Hepatocyte (in vitro differentiated cells): ENCODE measurements at regions not wholly inside any gene's neighbourhood (a gene's known extent, or its start where the extent isn't known, plus 50 kb on each side); places are given as distances from the start of the nearest gene placed in this dataset.

Experiments used
- DNase-seq: peaks from one replicate; pipeline ENCODE4 v3.0.0-alpha.2; 2016; ENCODE audit warnings: low spot score
- H2AFZ ChIP-seq: fragments of 200-600 bp; sonication (generic); 2 replicates; pipeline ENCODE4 v1.6.0; 2016; ENCODE audit warnings: antibody characterized with exemption, mild to moderate bottlenecking
- H3K27ac ChIP-seq: fragments of 200-600 bp; sonication (generic); 2 replicates; pipeline ENCODE4 v1.5.1; 2016; ENCODE audit warnings: mild to moderate bottlenecking
- H3K27me3 ChIP-seq: fragments of 200-600 bp; sonication (generic); 2 replicates; pipeline ENCODE4 v1.6.1; 2016
- H3K36me3 ChIP-seq: fragments of 200-600 bp; sonication (generic); replicated peaks from 2 replicates; pipeline ENCODE4 v1.5.1; 2016; ENCODE audit warnings: low read depth; ENCODE audit not compliant: insufficient read depth
- H3K4me1 ChIP-seq: fragments of 200-600 bp; sonication (generic); 2 replicates; pipeline ENCODE4 v1.5.1; 2016; ENCODE audit warnings: mild to moderate bottlenecking, moderate library complexity; ENCODE audit not compliant: insufficient read depth
- H3K4me2 ChIP-seq: fragments of 200-600 bp; sonication (generic); 2 replicates; pipeline ENCODE4 v1.6.0; 2016
- H3K4me3 ChIP-seq: fragments of 200-600 bp; sonication (generic); 2 replicates; pipeline ENCODE4 v1.5.1; 2016; ENCODE audit warnings: mild to moderate bottlenecking
- H3K79me2 ChIP-seq: fragments of 200-600 bp; sonication (generic); 2 replicates; pipeline ENCODE4 v1.6.0; 2017; ENCODE audit warnings: mild to moderate bottlenecking
- H3K9me2 ChIP-seq: fragments of 200-600 bp; sonication (generic); replicated peaks from 2 replicates; pipeline ENCODE4 v1.6.0; 2017; ENCODE audit warnings: mild to moderate bottlenecking; ENCODE audit not compliant: insufficient read depth
- H3K9me3 ChIP-seq: fragments of 200-600 bp; sonication (generic); 2 replicates; pipeline ENCODE4 v1.5.1; 2016; ENCODE audit warnings: low read depth, mild to moderate bottlenecking
- H4K20me1 ChIP-seq: fragments of 200-600 bp; sonication (generic); 2 replicates; pipeline ENCODE4 v1.6.0; 2016; ENCODE audit warnings: mild to moderate bottlenecking; ENCODE audit not compliant: insufficient read depth, poor library complexity, severe bottlenecking
- EZH2 ChIP-seq: fragments of 200-600 bp; sonication (generic); IDR thresholded peaks from 2 replicates; pipeline ENCODE4 v1.6.1; 2016; ENCODE audit warnings: antibody characterized with exemption, mild to moderate bottlenecking, borderline replicate concordance
- EZH2phosphoT487 ChIP-seq: fragments of 200-600 bp; sonication (generic); IDR thresholded peaks from one replicate; pipeline ENCODE4 v1.6.1; 2018; ENCODE audit warnings: antibody characterized with exemption, mild to moderate bottlenecking, low read depth, moderate library complexity; ENCODE audit not compliant: unreplicated experiment, severe bottlenecking
- WGBS: methylation state at CpG from one replicate; pipeline ENCODE4 v1.1.6; 2016; ENCODE audit warnings: low lambda C conversion rate; ENCODE audit errors: missing lambda C conversion rate; 5-methylcytosine and 5-hydroxymethylcytosine counted together
- TF ChIP-seq, protein P1 (sequence below): fragments of 200-600 bp; sonication (generic); IDR thresholded peaks from 2 replicates; pipeline ENCODE4 v1.5.1; 2016; ENCODE audit warnings: antibody characterized with exemption, mild to moderate bottlenecking; ENCODE audit not compliant: poor library complexity

- H3K4me3 ChIP-seq, result no peak overlapping the region
- no peaks in the 10 kb centered on the region for H3K9me3 ChIP-seq
- no peak for TF ChIP-seq EZH2phosphoT487
- TF ChIP-seq, protein P1, sequence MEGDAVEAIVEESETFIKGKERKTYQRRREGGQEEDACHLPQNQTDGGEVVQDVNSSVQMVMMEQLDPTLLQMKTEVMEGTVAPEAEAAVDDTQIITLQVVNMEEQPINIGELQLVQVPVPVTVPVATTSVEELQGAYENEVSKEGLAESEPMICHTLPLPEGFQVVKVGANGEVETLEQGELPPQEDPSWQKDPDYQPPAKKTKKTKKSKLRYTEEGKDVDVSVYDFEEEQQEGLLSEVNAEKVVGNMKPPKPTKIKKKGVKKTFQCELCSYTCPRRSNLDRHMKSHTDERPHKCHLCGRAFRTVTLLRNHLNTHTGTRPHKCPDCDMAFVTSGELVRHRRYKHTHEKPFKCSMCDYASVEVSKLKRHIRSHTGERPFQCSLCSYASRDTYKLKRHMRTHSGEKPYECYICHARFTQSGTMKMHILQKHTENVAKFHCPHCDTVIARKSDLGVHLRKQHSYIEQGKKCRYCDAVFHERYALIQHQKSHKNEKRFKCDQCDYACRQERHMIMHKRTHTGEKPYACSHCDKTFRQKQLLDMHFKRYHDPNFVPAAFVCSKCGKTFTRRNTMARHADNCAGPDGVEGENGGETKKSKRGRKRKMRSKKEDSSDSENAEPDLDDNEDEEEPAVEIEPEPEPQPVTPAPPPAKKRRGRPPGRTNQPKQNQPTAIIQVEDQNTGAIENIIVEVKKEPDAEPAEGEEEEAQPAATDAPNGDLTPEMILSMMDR, result no peak
- TF ChIP-seq EZH2, result no peak
- H3K4me2 ChIP-seq, result no peak overlapping the region
- no peaks in the 10 kb centered on the region for H3K4me1 ChIP-seq
- no peak overlapping the region for H3K27ac ChIP-seq
- H3K79me2 ChIP-seq, result no peaks in the 10 kb centered on the region
- DNase-seq, result no peak
- no peaks in the 10 kb centered on the region for H3K27me3 ChIP-seq
- no peaks in the 10 kb centered on the region for H4K20me1 ChIP-seq
- no peak overlapping the region for H2AFZ ChIP-seq
- H3K36me3 ChIP-seq, result no peaks in the 10 kb centered on the region
- WGBS, result 94% methylated on average over 1 of the region's 1 CpG
- no peaks in the 10 kb centered on the region for H3K9me2 ChIP-seq
Measured at GRCh38 chr2:184215745-184216144, 382.6 kb upstream of the ZNF804A start.

GRCh38 chr2:184256611-184257010 is 341.7 kb upstream of the ZNF804A start:
- Histone ChIP-seq H3K4me1 (no peaks in the 10 kb centered on the region), H4K20me1 (no peaks in the 10 kb centered on the region)
- no peak for DNase-seq

DNA sequence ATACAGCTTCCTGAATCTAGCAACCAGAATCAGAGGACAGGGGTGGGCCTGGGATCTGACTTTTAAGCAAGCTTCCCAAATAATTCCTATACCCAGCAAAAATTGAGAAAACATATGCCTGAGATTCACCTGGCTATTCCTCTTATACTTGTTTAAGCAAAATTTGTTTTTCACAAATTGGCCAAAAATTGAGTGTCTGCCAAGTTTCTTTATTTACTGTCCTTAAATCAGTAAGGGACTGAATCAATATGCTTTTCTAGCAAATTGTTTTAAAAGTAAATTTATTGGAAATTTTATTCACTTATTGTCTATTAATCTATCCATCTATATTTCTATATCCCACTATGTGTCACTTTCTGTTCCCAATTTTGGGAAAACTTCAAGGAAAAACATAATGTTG is 337.0 kb upstream of the ZNF804A start:
- H4K20me1 ChIP-seq, result no peaks in the 10 kb centered on the region
- H3K4me1 ChIP-seq, result no peaks in the 10 kb centered on the region
- no peak overlapping the region for H3K27ac ChIP-seq
- no peaks in the 10 kb centered on the region for H3K79me2 ChIP-seq
- H3K4me2 ChIP-seq, result no peak overlapping the region
- no peak overlapping the region for H2AFZ ChIP-seq
- no peaks in the 10 kb centered on the region for H3K9me3 ChIP-seq
- H3K4me3 ChIP-seq, result no peak overlapping the region
- H3K9me2 ChIP-seq, result no peaks in the 10 kb centered on the region
- no peaks in the 10 kb centered on the region for H3K36me3 ChIP-seq
- no peak for DNase-seq
- TF ChIP-seq EZH2 (no peak), EZH2phosphoT487 (no peak)
- TF ChIP-seq, protein P1, result no peak
- H3K27me3 ChIP-seq, result no peaks in the 10 kb centered on the region

More at GRCh38 chr2:184256611-184257010, 341.7 kb upstream of the ZNF804A start:
- H3K9me3 ChIP-seq, result no peaks in the 10 kb centered on the region
- H3K27ac ChIP-seq, result no peak overlapping the region
- 96% methylated on average over 1 of the region's 1 CpG for WGBS
- H3K4me3 ChIP-seq, result no peak overlapping the region
- no peaks in the 10 kb centered on the region for H3K9me2 ChIP-seq
- H3K27me3 ChIP-seq, result no peaks in the 10 kb centered on the region
- no peaks in the 10 kb centered on the region for H3K79me2 ChIP-seq
- H3K4me2 ChIP-seq, result no peak overlapping the region
- TF ChIP-seq EZH2phosphoT487 (no peak), EZH2 (no peak)
- TF ChIP-seq, protein P1, result no peak
- H3K36me3 ChIP-seq, result no peaks in the 10 kb centered on the region
- H2AFZ ChIP-seq, result no peak overlapping the region

DNA sequence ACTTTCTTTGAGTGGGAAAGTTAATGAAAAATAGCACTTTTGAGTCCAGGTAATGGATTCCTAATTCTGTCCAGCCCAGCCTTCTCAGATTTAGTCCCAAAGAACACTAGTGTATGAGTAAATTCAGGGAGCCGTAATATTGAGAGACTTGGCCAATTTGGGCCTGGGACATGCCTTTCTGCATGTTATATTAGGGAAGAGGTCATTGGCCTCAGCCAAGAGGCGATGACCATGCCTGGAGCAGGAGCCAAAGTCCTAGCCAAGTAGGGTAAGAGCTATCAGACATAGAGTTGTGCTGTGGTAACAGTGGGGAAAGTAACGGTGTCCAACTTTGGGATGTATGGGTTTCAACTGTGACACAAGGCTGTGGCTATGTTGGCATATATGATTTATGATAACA is 336.5 kb upstream of the ZNF804A start:
- no peaks in the 10 kb centered on the region for H3K27me3 ChIP-seq
- no peaks in the 10 kb centered on the region for H3K4me1 ChIP-seq
- no peak overlapping the region for H3K4me3 ChIP-seq
- no peaks in the 10 kb centered on the region for H3K36me3 ChIP-seq
- WGBS, result 78% methylated on average over 3 of the region's 3 CpGs
- no peak overlapping the region for H2AFZ ChIP-seq
- no peaks in the 10 kb centered on the region for H3K9me2 ChIP-seq
- TF ChIP-seq EZH2, result no peak
- TF ChIP-seq EZH2phosphoT487, result no peak
- H3K27ac ChIP-seq, result no peak overlapping the region
- no peak for DNase-seq
- no peaks in the 10 kb centered on the region for H4K20me1 ChIP-seq
- no peaks in the 10 kb centered on the region for H3K9me3 ChIP-seq
- no peaks in the 10 kb centered on the region for H3K79me2 ChIP-seq
- H3K4me2 ChIP-seq, result no peak overlapping the region
